Kidney (tissue), 13 donors: ENCODE measurements at regions not wholly inside any gene's neighbourhood (a gene's known extent, or its start where the extent isn't known, plus 50 kb on each side); places are given as distances from the start of the nearest gene placed in this dataset.

ENCODE experiments used
- DNase-seq, 5 donors: peaks; one replicate each; pipeline ENCODE4 v3.0.0-alpha.2; 2013 to 2020
- FAIRE-seq: peaks from 2 replicates; lab custom pipeline; 2012; peaks lifted over from hg19 to GRCh38; lab: Jason Lieb, UNC
- H3K27ac ChIP-seq, 2 donors: one replicate each; pipeline ENCODE4 v1.7.0; 2013; ENCODE audit warnings: low read depth in 2 of 2, low read length in 2 of 2, inconsistent platforms in 1 of 2
- H3K27me3 ChIP-seq: one replicate; pipeline ENCODE4 v1.7.1; 2013; ENCODE audit warnings: low read length, inconsistent platforms; ENCODE audit not compliant: control insufficient read depth, insufficient read depth
- H3K36me3 ChIP-seq, 3 donors: one replicate each; pipeline versions ENCODE4 v1.7.0 to v1.7.1; 2013; ENCODE audit warnings: low read length in 3 of 3, control low read depth in 1 of 3, inconsistent platforms in 1 of 3; ENCODE audit not compliant: insufficient read depth in 3 of 3, control insufficient read depth in 2 of 3
- H3K4me1 ChIP-seq, 3 donors: one replicate each; pipeline versions ENCODE4 v1.7.0 to v1.7.1; 2013; ENCODE audit warnings: low read length in 3 of 3, inconsistent platforms in 1 of 3, low read depth in 1 of 3; ENCODE audit not compliant: control insufficient read depth in 2 of 3, insufficient read depth in 2 of 3
- H3K4me3 ChIP-seq, 3 donors: one replicate each; pipeline versions ENCODE4 v1.7.0 to v1.8.1; 2013; ENCODE audit warnings: low read length in 3 of 3, control low read depth in 1 of 3, inconsistent platforms in 1 of 3
- H3K9ac ChIP-seq, 3 donors: one replicate each; pipeline versions ENCODE4 v1.7.0 to v1.7.1; 2013; ENCODE audit warnings: low read length in 3 of 3, control low read depth in 1 of 3, inconsistent platforms in 1 of 3
- H3K9me3 ChIP-seq, 3 donors: one replicate each; pipeline versions ENCODE4 v1.7.0 to v1.7.1; 2013; ENCODE audit warnings: low read length in 3 of 3, control low read depth in 1 of 3, inconsistent platforms in 1 of 3; ENCODE audit not compliant: control insufficient read depth in 2 of 3, insufficient read depth in 1 of 3
- intact Hi-C: fragments of 100-400 bp; cut with DNase I; formaldehyde crosslinking; loops from one replicate; pipeline ENCODE4 v1.11.1; 2022
- TF ChIP-seq, protein P1 (sequence below): IDR thresholded peaks from 3 replicates; pipeline ENCODE4 v1.5.1; 2012; ENCODE audit warnings: mild to moderate bottlenecking, moderate library complexity, borderline replicate concordance; ENCODE audit not compliant: insufficient read depth; ENCODE audit errors: extremely low read depth
- donor health status: control.
- donor health status: control.
- donor health status: control.
- donor health status: control.
- donor health status: control.
- donor health status: DM: yes; HTN: yes; CAD: no.
- donor health status: Normal renal cell carcinoma (clear cell type).

DNA sequence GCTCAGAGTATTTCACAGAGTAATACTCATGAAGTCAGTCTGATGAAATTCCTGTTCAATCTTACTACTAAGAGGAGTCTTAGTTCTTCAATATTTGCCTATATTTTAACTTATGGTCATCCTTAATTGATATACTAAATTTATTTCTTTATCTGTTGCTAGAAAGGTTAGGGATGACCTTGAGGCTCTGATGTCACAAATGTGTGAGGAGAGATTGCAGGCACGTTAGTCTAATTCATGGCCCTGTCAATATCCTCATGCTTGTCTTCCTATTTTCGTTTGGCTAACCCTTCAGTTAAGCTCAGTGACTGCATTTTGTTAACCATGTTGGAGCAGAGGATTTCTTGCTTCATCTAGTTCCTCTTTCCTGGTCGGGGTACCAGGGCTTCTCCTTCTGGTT lies 704.7 kb upstream of the COBL start:
- Histone ChIP-seq H3K9ac (no peak overlapping the region), H3K36me3 (no peaks in the 10 kb centered on the region), H3K27me3 (no peaks in the 10 kb centered on the region), H3K9me3 (peaks cover 0 to 3% (median 0%) of the 10 kb centered on the region in 3 donors), H3K27ac (no peak overlapping the region), H3K4me3 (no peak overlapping the region), H3K4me1 (no peaks in the 10 kb centered on the region)
- no peak for DNase-seq
- FAIRE-seq, result no peak
- intact Hi-C loops, result no loop called here
- TF ChIP-seq, protein P1, sequence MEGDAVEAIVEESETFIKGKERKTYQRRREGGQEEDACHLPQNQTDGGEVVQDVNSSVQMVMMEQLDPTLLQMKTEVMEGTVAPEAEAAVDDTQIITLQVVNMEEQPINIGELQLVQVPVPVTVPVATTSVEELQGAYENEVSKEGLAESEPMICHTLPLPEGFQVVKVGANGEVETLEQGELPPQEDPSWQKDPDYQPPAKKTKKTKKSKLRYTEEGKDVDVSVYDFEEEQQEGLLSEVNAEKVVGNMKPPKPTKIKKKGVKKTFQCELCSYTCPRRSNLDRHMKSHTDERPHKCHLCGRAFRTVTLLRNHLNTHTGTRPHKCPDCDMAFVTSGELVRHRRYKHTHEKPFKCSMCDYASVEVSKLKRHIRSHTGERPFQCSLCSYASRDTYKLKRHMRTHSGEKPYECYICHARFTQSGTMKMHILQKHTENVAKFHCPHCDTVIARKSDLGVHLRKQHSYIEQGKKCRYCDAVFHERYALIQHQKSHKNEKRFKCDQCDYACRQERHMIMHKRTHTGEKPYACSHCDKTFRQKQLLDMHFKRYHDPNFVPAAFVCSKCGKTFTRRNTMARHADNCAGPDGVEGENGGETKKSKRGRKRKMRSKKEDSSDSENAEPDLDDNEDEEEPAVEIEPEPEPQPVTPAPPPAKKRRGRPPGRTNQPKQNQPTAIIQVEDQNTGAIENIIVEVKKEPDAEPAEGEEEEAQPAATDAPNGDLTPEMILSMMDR, result no peak

DNA sequence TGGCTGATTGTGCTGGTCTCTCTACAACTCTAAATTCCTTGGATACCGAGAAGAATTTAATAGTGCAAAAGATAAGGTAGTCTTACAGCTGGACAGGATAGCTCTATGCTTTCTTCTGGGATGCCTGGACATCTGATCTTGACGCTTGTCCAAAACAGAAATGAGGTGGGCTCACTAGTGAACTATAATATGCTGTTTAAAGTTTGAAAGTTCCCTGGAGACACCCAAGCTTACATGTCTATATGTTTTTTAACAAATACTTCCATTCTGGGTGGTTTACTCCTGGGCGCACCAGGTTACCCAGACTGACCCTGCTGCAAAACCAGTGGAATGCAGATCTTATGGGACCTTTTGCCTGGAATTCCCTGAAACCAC lies 702.1 kb upstream of the COBL start:
- TF ChIP-seq, protein P1, result no peak
- H3K9ac ChIP-seq, result no peak overlapping the region
- DNase-seq, result no peak
- no peak for FAIRE-seq
- H3K27ac ChIP-seq, result no peak overlapping the region
- no peak overlapping the region for H3K4me3 ChIP-seq
- H3K36me3 ChIP-seq, result no peaks in the 10 kb centered on the region
- H3K27me3 ChIP-seq, result no peaks in the 10 kb centered on the region
- intact Hi-C loops, result no loop called here
- peaks cover 0 to 3% (median 0%) of the 10 kb centered on the region in 3 donors for H3K9me3 ChIP-seq
- H3K4me1 ChIP-seq, result no peaks in the 10 kb centered on the region

DNA sequence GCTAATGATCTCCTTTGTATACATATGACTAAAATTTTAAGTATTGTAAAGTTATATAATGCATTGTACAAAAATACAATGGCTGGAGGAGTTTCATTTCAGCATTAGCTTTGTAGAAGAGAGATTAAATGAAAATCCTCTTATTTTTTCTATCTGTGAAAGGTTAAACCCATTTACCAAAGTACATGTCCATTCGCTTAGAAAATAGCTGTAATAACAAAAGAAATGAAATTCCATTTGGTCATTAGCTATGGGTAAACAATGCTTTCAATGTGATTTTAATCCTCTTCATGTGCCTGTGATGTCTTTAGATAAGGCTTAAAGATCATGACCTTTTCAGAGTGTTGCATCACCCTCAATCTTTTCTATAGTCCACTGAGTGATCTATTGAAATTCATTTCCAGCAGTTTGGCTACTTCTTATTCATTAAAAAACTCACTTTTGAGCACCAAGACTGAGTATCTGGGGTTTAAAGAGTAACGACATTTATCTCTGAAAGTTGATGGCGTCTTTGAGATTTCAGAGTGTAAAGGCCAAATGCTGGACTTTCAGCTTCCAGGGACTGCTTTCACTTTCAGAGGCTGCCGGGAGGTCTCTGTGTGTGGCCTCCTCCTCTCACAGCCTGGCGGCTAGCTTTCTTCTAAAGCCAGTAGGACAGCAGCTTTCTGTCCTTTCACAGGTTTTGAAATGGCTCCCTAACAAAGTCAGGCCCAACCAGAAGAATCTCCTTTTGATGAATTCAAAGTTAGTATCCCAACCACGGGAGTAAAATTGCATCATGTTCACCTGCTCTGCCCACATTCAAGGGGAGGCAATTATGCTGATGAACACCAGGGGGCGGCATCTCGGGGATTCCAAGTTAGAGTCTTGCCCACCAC lies 701.4 kb upstream of the COBL start:
- H3K36me3 ChIP-seq, result no peaks in the 10 kb centered on the region
- intact Hi-C loops, result no loop called here
- FAIRE-seq, result no peak
- no peak overlapping the region for H3K9ac ChIP-seq
- H3K4me3 ChIP-seq, result peak overlapping the region in 1 of 3 donors; percentile 28
- no peak overlapping the region for H3K27ac ChIP-seq
- no peaks in the 10 kb centered on the region for H3K4me1 ChIP-seq
- H3K9me3 ChIP-seq, result peaks cover 0 to 3% (median 0%) of the 10 kb centered on the region in 3 donors
- no peaks in the 10 kb centered on the region for H3K27me3 ChIP-seq
- DNase-seq, result peak in 1 of 5 donors; percentile 2
- TF ChIP-seq, protein P1, result no peak
